ENCODE measurements at regions not wholly inside any gene's neighbourhood (a gene's known extent, or its start where the extent isn't known, plus 50 kb on each side); places are given as distances from the start of the nearest gene placed in this dataset.

GRCh38 chr11:107136892-107137291 lies 118.6 kb upstream of the GUCY1A2 start:
- DNase-seq = no peak

- no peak for DNase-seq
These were observed 113.5 kb upstream of the GUCY1A2 start for GRCh38 chr11:107131756-107132155.

- no peak for DNase-seq
These were observed 104.7 kb upstream of the GUCY1A2 start for GRCh38 chr11:107123022-107123421.

- no peak for DNase-seq
These were observed 99.9 kb upstream of the GUCY1A2 start for GRCh38 chr11:107118025-107118720.

- no peak for DNase-seq
These were observed 98.1 kb upstream of the GUCY1A2 start for GRCh38 chr11:107116358-107116757.

GRCh38 chr11:107102692-107103477 lies 84.6 kb upstream of the GUCY1A2 start:
- DNase-seq = no peak

GRCh38 chr11:107092667-107093066 lies 74.4 kb upstream of the GUCY1A2 start:
- DNase-seq = no peak

GRCh38 chr11:107078375-107078774 lies 60.1 kb upstream of the GUCY1A2 start:
- DNase-seq = no peak

- no peak for DNase-seq
These were observed 58.6 kb upstream of the GUCY1A2 start for GRCh38 chr11:107076832-107077231.

GRCh38 chr11:107071129-107071528 lies 52.9 kb upstream of the GUCY1A2 start:
- no peak for DNase-seq
